Fibroblast of lung (primary cell): ENCODE measurements at regions not wholly inside any gene's neighbourhood (a gene's known extent, or its start where the extent isn't known, plus 50 kb on each side); places are given as distances from the start of the nearest gene placed in this dataset.

Source experiments
- EZH2 ChIP-seq: IDR thresholded peaks from 2 replicates; pipeline ENCODE4 v1.5.1; 2012; ENCODE audit warnings: low read length, control low read depth, mild to moderate bottlenecking; ENCODE audit errors: missing control alignments
- TF ChIP-seq, protein P1 (sequence below), 2 donors: IDR thresholded peaks in 1 of 2; conservative IDR thresholded peaks in 1 of 2; 1 replicate in 1 of 2; 2 replicates in 1 of 2; pipeline ENCODE4 v1.5.1; 2011 to 2012; ENCODE audit warnings: low read length in 2 of 2, control low read depth in 1 of 2, inconsistent platforms in 1 of 2, low read depth in 1 of 2, mild to moderate bottlenecking in 1 of 2

DNA sequence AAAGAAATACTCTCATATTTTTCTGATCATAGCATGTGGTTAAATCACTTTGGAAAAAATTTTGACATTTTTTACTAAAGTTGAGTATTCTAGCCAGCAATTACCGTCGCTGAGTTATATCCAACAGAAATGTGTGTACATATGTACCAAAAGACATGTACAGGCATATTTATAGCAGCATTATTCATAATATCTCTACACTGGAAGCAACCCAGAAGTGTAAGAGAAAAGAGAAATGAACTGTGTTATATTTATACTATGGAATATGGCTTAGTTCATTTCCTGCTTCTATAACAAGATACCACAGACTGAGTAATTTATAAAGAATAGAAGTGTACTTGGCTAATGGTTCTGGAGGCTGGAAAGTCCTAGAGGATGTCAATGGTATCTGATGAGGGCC, 474.0 kb upstream of the GJE1 start:
- no peak for TF ChIP-seq EZH2
- TF ChIP-seq, protein P1, sequence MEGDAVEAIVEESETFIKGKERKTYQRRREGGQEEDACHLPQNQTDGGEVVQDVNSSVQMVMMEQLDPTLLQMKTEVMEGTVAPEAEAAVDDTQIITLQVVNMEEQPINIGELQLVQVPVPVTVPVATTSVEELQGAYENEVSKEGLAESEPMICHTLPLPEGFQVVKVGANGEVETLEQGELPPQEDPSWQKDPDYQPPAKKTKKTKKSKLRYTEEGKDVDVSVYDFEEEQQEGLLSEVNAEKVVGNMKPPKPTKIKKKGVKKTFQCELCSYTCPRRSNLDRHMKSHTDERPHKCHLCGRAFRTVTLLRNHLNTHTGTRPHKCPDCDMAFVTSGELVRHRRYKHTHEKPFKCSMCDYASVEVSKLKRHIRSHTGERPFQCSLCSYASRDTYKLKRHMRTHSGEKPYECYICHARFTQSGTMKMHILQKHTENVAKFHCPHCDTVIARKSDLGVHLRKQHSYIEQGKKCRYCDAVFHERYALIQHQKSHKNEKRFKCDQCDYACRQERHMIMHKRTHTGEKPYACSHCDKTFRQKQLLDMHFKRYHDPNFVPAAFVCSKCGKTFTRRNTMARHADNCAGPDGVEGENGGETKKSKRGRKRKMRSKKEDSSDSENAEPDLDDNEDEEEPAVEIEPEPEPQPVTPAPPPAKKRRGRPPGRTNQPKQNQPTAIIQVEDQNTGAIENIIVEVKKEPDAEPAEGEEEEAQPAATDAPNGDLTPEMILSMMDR (conservative IDR thresholded peaks at IDR 0.05 in 1 of 2, IDR thresholded peaks at IDR 0.05 in 1 of 2; ENCODE audit: low read depth in 1 of 2, low read length in 2 of 2): no peak
